HCT116 (cell line): ENCODE measurements at regions not wholly inside any gene's neighbourhood (a gene's known extent, or its start where the extent isn't known, plus 50 kb on each side); places are given as distances from the start of the nearest gene placed in this dataset.

Source experiments
- ATAC-seq: fragments of 200-7000 bp; cut with Tn5 transposase; 2 replicates; pipeline ENCODE4 v1.9.1; 2020; ENCODE audit warnings: mild to moderate bottlenecking, moderate library complexity
- BruUV-seq: library from RNA; stranded (reverse); fragments of 400-500 nt; replicated peaks from 2 replicates; lab custom pipeline; 2021; lab: Mats Ljungman, UMichigan
- CTCF ChIA-PET: fragments of 300-600 bp; sonication (Branson Sonifier 250); formaldehyde crosslinking; loops from one replicate; lab custom pipeline; 2021; ENCODE audit warnings: antibody characterized with exemption; lab: Charles Lee
- POLR2A ChIA-PET: fragments of 300-600, 350-600 bp; sonication (Branson Sonifier 250); formaldehyde crosslinking; loops from one replicate; lab custom pipeline; 2021; ENCODE audit warnings: antibody characterized with exemption; lab: Charles Lee
- RAD21 ChIA-PET, 2 experiments: fragments of 300-600 bp; sonication (Branson Sonifier 250); formaldehyde crosslinking; loops; one replicate each; lab custom pipeline; 2023; ENCODE audit warnings: low total read pairs in 2 of 2; ENCODE audit not compliant: uncharacterized antibody in 2 of 2, unreplicated experiment in 2 of 2, low non-redundant PET in 1 of 2; lab: Charles Lee
- DNase-seq: peaks from one replicate; pipeline ENCODE4 v3.0.0-alpha.2; 2010; ENCODE audit warnings: low read depth, low spot score
- H2AFZ ChIP-seq: fragments of 200-600 bp; shearing (Covaris generic), sonication (generic); 2 replicates; pipeline ENCODE4 v1.6.1; 2017; ENCODE audit warnings: low read depth, mixed run types, mixed read lengths, antibody characterized with exemption, low read length; ENCODE audit not compliant: poor library complexity, severe bottlenecking
- H3K27ac ChIP-seq: 2 replicates; pipeline ENCODE4 v1.5.1; 2012; ENCODE audit warnings: low read depth, low read length
- H3K27me3 ChIP-seq: fragments of 200-600 bp; sonication (generic); 2 replicates; pipeline ENCODE4 v1.6.1; 2016; ENCODE audit warnings: mixed run types, low read length, mixed read lengths; ENCODE audit not compliant: insufficient read depth
- H3K36me3 ChIP-seq, 2 experiments: fragments of 200-500 bp in 1 of 2; fragments of 200-600 bp in 1 of 2; sonication (Bioruptor generic) in 1 of 2; sonication (generic) in 1 of 2; 2 replicates each; pipeline versions ENCODE4 v1.5.1 to v1.6.1; 2014 to 2016; ENCODE audit warnings: low read length in 2 of 2, inconsistent platforms in 1 of 2, mixed read lengths in 1 of 2, mixed run types in 1 of 2; ENCODE audit not compliant: insufficient read depth in 2 of 2, control insufficient read depth in 1 of 2
- H3K4me1 ChIP-seq, 2 experiments: fragments of 200-600 bp in 1 of 2; sonication (generic) in 1 of 2; 2 replicates each; pipeline versions ENCODE4 v1.5.1 to v1.6.1; 2012 to 2017; ENCODE audit warnings: low read length in 2 of 2, inconsistent platforms in 1 of 2, mild to moderate bottlenecking in 1 of 2, mixed read lengths in 1 of 2, mixed run types in 1 of 2, moderate library complexity in 1 of 2; ENCODE audit not compliant: insufficient read depth in 2 of 2, control insufficient read depth in 1 of 2
- H3K4me2 ChIP-seq: fragments of 200-600 bp; sonication (generic); 2 replicates; pipeline ENCODE4 v1.6.1; 2017; ENCODE audit warnings: mixed run types, low read length, mixed read lengths
- H3K4me3 ChIP-seq, 2 experiments: fragments of 200-600 bp in 1 of 2; sonication (generic) in 1 of 2; replicated peaks in 1 of 2; 2 replicates each; pipeline ENCODE4 v1.5.1; 2011 to 2016; ENCODE audit warnings: low read length in 2 of 2, control low read depth in 1 of 2, low read depth in 1 of 2, mild to moderate bottlenecking in 1 of 2, mixed read lengths in 1 of 2, mixed run types in 1 of 2
- H3K79me2 ChIP-seq: fragments of 200-600 bp; sonication (generic); 2 replicates; pipeline ENCODE4 v1.6.1; 2017; ENCODE audit warnings: mild to moderate bottlenecking, mixed run types, low read length, moderate library complexity, mixed read lengths; ENCODE audit not compliant: insufficient read depth
- H3K9ac ChIP-seq: fragments of 200-600 bp; sonication (generic); 2 replicates; pipeline ENCODE4 v1.6.1; 2016; ENCODE audit warnings: low read length, mixed read lengths
- H3K9me2 ChIP-seq: fragments of 200-600 bp; sonication (generic), shearing (Covaris generic); 2 replicates; pipeline ENCODE4 v1.6.1; 2017; ENCODE audit warnings: mixed run types, mild to moderate bottlenecking, moderate library complexity; ENCODE audit not compliant: insufficient read depth
- H3K9me3 ChIP-seq, 2 experiments: fragments of 200-500 bp in 1 of 2; fragments of 200-600 bp in 1 of 2; sonication (Bioruptor generic) in 1 of 2; sonication (generic) in 1 of 2; 2 replicates each; pipeline ENCODE4 v1.6.1; 2014 to 2017; ENCODE audit warnings: low read length in 2 of 2, mixed read lengths in 2 of 2, inconsistent platforms in 1 of 2, low read depth in 1 of 2, mild to moderate bottlenecking in 1 of 2, mixed run types in 1 of 2, moderate library complexity in 1 of 2; ENCODE audit not compliant: control insufficient read depth in 1 of 2, insufficient read depth in 1 of 2
- H4K20me1 ChIP-seq: fragments of 200-600 bp; sonication (generic), shearing (Covaris generic); 2 replicates; pipeline ENCODE4 v1.6.1; 2017; ENCODE audit warnings: mixed run types, mild to moderate bottlenecking, moderate library complexity; ENCODE audit not compliant: insufficient read depth
- EZH2 ChIP-seq: fragments of 200-600 bp; sonication (generic); IDR thresholded peaks from 2 replicates; pipeline ENCODE4 v1.6.1; 2017; ENCODE audit warnings: antibody characterized with exemption, mixed run types
- RAD21 ChIP-seq: IDR thresholded peaks from 2 replicates; pipeline ENCODE4 v1.6.1; 2012; ENCODE audit warnings: low read depth, mild to moderate bottlenecking
- TCF7L2 ChIP-seq: IDR thresholded peaks from 2 replicates; pipeline ENCODE4 v1.7.0; 2011; ENCODE audit warnings: borderline replicate concordance, inconsistent platforms; ENCODE audit not compliant: insufficient read depth, insufficient read length; ENCODE audit errors: extremely low read depth
- YY1 ChIP-seq: IDR thresholded peaks from 2 replicates; pipeline ENCODE4 v1.6.1; 2011; ENCODE audit warnings: low read length, low read depth, moderate library complexity, mild to moderate bottlenecking; ENCODE audit not compliant: insufficient replicate concordance; ENCODE audit errors: extremely low read depth
- intact Hi-C: fragments of 100-400 bp; cut with micrococcal nuclease; formaldehyde crosslinking; loops from 2 replicates; pipeline ENCODE4 v1.10.0; 2022
- TF ChIP-seq, protein P1 (sequence below): IDR thresholded peaks from 2 replicates; pipeline ENCODE4 v1.6.1; 2012

DNA sequence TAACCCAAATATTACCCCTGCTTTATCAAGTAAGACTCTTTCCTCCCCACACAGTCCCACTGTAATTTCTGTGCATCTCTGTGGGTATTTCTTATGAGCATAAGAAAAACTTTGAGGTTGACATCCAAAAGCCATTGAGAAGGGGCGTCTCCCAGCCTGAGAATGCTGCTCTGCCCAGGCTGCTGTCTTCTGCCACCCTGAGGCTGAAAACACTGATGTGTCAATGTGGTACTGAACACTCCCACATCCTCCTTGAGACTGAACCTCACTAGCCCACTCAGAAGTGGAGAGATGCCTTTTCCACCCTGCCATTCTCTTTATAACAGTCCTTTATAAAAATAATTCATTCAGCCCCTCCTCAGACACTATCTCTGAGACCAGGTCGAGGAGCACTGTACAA, 120.8 kb downstream of the SMIM20 start:
- H3K9me2 ChIP-seq, result no peaks in the 10 kb centered on the region
- no peaks in the 10 kb centered on the region for H3K36me3 ChIP-seq
- DNase-seq (no peak), ATAC-seq (no peak; the same call in 1 of the 2 replicates)
- H3K9me3 ChIP-seq, result no peaks in the 10 kb centered on the region
- H3K27me3 ChIP-seq, result no peaks in the 10 kb centered on the region
- no TSS peak for BruUV-seq
- no peak overlapping the region for H3K9ac ChIP-seq
- ChIA-PET RAD21 (no interaction called here), POLR2A (no interaction called here), CTCF (no interaction called here)
- intact Hi-C loops, result no loop called here
- H2AFZ ChIP-seq, result no peak overlapping the region
- TF ChIP-seq YY1, result no peak
- TF ChIP-seq, protein P1, sequence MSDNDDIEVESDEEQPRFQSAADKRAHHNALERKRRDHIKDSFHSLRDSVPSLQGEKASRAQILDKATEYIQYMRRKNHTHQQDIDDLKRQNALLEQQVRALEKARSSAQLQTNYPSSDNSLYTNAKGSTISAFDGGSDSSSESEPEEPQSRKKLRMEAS, result no peak
- no peak for TF ChIP-seq EZH2
- TF ChIP-seq RAD21, result peak; percentile 11; the same call in 1 of the 2 replicates
- TF ChIP-seq TCF7L2, result no peak
- no peaks in the 10 kb centered on the region for H3K4me1 ChIP-seq
- H4K20me1 ChIP-seq, result no peaks in the 10 kb centered on the region
- H3K4me2 ChIP-seq, result no peak overlapping the region
- H3K27ac ChIP-seq, result no peak overlapping the region
- H3K79me2 ChIP-seq, result no peaks in the 10 kb centered on the region
- H3K4me3 ChIP-seq, result no peak overlapping the region

DNA sequence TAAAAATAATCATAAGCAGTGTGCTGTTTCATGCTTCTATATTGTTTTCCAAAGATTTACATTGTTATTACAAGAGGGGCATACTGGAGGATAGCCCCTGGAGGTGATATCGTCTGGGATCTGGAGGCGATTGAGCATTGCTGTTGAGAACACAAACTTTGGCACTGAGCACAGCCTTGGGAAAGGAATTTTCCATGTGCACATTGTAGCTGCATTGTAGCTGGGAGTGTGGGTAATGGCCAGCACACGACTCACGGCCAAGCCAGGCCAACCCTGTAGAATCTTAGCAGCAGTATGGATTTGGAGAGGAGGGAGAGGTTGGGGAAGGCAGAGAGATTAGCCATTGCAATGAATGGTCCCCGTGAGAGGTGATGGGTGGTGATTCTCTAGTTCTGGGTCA, 121.9 kb downstream of the SMIM20 start:
- ATAC-seq, result no peak
- RAD21 ChIA-PET, result no interaction called here
- H3K27me3 ChIP-seq, result no peaks in the 10 kb centered on the region
- H3K9me2 ChIP-seq, result no peaks in the 10 kb centered on the region
- no peak overlapping the region for H2AFZ ChIP-seq
- H3K79me2 ChIP-seq, result no peaks in the 10 kb centered on the region
- intact Hi-C loops, result no loop called here
- no peak for TF ChIP-seq TCF7L2
- H4K20me1 ChIP-seq, result no peaks in the 10 kb centered on the region
- no peaks in the 10 kb centered on the region for H3K36me3 ChIP-seq
- H3K9me3 ChIP-seq, result no peaks in the 10 kb centered on the region
- no peak overlapping the region for H3K9ac ChIP-seq
- H3K27ac ChIP-seq, result no peak overlapping the region
- no peak for DNase-seq
- no peaks in the 10 kb centered on the region for H3K4me1 ChIP-seq
- H3K4me3 ChIP-seq, result no peak overlapping the region
- POLR2A ChIA-PET, result no interaction called here
- no peak overlapping the region for H3K4me2 ChIP-seq
- BruUV-seq, result no TSS peak
- CTCF ChIA-PET, result no interaction called here
